ENCODE measurements at regions not wholly inside any gene's neighbourhood (a gene's known extent, or its start where the extent isn't known, plus 50 kb on each side); places are given as distances from the start of the nearest gene placed in this dataset.

DNA sequence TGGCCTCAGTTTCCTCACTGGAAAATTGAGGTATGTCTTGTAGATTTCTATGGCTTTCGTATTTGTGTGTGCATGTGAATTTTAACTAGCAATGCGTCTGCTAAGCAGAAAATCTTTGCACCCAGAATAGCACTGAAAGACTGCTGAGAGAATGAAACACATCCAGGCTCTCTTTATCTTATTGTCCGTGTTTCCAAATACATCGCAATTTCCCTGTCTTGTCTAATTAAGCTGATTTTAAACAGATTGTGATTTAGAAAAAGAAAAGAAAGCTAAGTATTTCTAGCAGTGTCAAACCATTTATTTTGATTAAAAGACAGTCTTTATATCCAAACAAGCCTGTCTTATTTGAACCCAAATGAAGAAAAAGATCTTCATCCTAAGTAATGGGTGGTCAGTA, 168.6 kb downstream of the PMP22 start:
- no peak for TF ChIP-seq CTCF (IDR thresholded peaks at IDR 0.05)
- TF ChIP-seq POLR2A (IDR thresholded peaks at IDR 0.05) = no peak

All from Peyer's patch (tissue), 4 donors.